ENCODE measurements at regions not wholly inside any gene's neighbourhood (a gene's known extent, or its start where the extent isn't known, plus 50 kb on each side); places are given as distances from the start of the nearest gene placed in this dataset.
"Not testable (repeated sequence)": the region's sequence is repeated elsewhere in the genome, so short reads cannot be mapped to it uniquely, and the experiment has no call there.

DNA sequence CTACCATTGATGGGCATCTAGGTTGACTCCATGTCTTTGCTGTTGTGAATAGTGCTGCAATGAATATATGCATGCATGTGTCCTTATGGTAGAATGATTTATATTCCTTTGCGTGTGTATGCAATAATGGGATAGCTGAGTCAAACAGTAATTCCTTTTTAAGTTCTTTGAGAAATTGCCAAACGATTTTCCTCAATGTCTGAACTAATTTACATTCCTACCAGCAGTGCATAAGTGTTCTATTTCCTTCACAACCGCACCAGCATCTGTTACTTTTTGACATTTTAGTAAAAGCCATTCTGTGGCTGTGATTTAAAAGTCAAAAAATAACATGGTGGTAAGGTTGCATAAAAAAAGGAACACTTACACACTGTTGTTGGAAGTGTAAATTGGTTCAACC lies 103.1 kb upstream of the FAM47B start:
- Mint-ChIP-seq H3K27ac (ENCODE audit: unreplicated experiment) (no peak overlapping the region), H3K4me1 (ENCODE audit: unreplicated experiment) (no peaks in the 10 kb centered on the region), H3K4me3 (ENCODE audit: unreplicated experiment) (no peak overlapping the region), H3K27me3 (ENCODE audit: unreplicated experiment) (no peaks in the 10 kb centered on the region), H3K9me3 (ENCODE audit: unreplicated experiment) (peaks cover 15% of the 10 kb centered on the region), H3K36me3 (ENCODE audit: unreplicated experiment) (peaks cover 1% of the 10 kb centered on the region)
- no peak for DNase-seq (ENCODE audit: extremely low spot score, unreplicated experiment)
- TF ChIP-seq, protein P1, sequence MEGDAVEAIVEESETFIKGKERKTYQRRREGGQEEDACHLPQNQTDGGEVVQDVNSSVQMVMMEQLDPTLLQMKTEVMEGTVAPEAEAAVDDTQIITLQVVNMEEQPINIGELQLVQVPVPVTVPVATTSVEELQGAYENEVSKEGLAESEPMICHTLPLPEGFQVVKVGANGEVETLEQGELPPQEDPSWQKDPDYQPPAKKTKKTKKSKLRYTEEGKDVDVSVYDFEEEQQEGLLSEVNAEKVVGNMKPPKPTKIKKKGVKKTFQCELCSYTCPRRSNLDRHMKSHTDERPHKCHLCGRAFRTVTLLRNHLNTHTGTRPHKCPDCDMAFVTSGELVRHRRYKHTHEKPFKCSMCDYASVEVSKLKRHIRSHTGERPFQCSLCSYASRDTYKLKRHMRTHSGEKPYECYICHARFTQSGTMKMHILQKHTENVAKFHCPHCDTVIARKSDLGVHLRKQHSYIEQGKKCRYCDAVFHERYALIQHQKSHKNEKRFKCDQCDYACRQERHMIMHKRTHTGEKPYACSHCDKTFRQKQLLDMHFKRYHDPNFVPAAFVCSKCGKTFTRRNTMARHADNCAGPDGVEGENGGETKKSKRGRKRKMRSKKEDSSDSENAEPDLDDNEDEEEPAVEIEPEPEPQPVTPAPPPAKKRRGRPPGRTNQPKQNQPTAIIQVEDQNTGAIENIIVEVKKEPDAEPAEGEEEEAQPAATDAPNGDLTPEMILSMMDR (IDR thresholded peaks at IDR 0.05), result no peak

- H3K4me1 Mint-ChIP-seq (ENCODE audit: unreplicated experiment); H3K27ac Mint-ChIP-seq (ENCODE audit: unreplicated experiment); DNase-seq (ENCODE audit: extremely low spot score, unreplicated experiment); H3K36me3 Mint-ChIP-seq (ENCODE audit: unreplicated experiment); H3K4me3 Mint-ChIP-seq (ENCODE audit: unreplicated experiment); H3K27me3 Mint-ChIP-seq (ENCODE audit: unreplicated experiment): not testable (repeated sequence)
- peaks cover 26% of the 10 kb centered on the region for H3K9me3 Mint-ChIP-seq (ENCODE audit: unreplicated experiment)
Measured at GRCh38 chrX:34841205-34841604, 101.4 kb upstream of the FAM47B start.

GRCh38 chrX:34848281-34848680 lies 94.3 kb upstream of the FAM47B start:
- no peaks in the 10 kb centered on the region for H3K36me3 Mint-ChIP-seq (ENCODE audit: unreplicated experiment)
- H3K4me3 Mint-ChIP-seq (ENCODE audit: unreplicated experiment), result no peak overlapping the region
- peaks cover 12% of the 10 kb centered on the region for H3K9me3 Mint-ChIP-seq (ENCODE audit: unreplicated experiment)
- H3K27ac Mint-ChIP-seq (ENCODE audit: unreplicated experiment), result peak overlapping the region; percentile 14
- no peak for DNase-seq (ENCODE audit: extremely low spot score, unreplicated experiment)
- TF ChIP-seq, protein P1 (IDR thresholded peaks at IDR 0.05), result no peak
- H3K27me3 Mint-ChIP-seq (ENCODE audit: unreplicated experiment), result no peaks in the 10 kb centered on the region
- H3K4me1 Mint-ChIP-seq (ENCODE audit: unreplicated experiment), result peaks cover 20% of the 10 kb centered on the region

GRCh38 chrX:34849371-34849770 lies 93.2 kb upstream of the FAM47B start:
- no peak overlapping the region for H3K4me3 Mint-ChIP-seq (ENCODE audit: unreplicated experiment)
- peaks cover 20% of the 10 kb centered on the region for H3K4me1 Mint-ChIP-seq (ENCODE audit: unreplicated experiment)
- no peak for DNase-seq (ENCODE audit: extremely low spot score, unreplicated experiment)
- H3K36me3 Mint-ChIP-seq (ENCODE audit: unreplicated experiment), result no peaks in the 10 kb centered on the region
- H3K9me3 Mint-ChIP-seq (ENCODE audit: unreplicated experiment), result peaks cover 12% of the 10 kb centered on the region
- TF ChIP-seq, protein P1 (IDR thresholded peaks at IDR 0.05), result no peak
- H3K27ac Mint-ChIP-seq (ENCODE audit: unreplicated experiment), result no peak overlapping the region
- no peaks in the 10 kb centered on the region for H3K27me3 Mint-ChIP-seq (ENCODE audit: unreplicated experiment)

DNA sequence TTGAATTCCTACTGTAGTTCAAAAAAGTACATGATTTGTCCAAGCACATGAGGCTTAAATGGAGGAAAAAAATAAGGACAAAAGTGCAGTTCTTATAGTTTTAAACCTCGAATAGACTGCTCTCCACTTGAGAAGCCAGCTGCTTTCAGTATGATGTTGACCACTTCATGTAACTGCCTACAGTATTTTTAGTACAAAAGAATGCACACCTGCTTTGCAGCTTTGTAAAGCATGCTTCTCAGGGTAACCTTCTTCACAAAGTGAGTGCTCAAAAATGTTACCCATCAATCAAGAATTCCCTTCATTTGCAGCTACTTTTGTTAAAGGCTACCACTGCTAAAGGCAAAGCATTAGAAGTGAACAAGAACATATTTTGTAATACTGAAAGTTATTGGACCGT lies 83.4 kb upstream of the FAM47B start:
- peaks cover 1% of the 10 kb centered on the region for H3K4me1 Mint-ChIP-seq (ENCODE audit: unreplicated experiment)
- H3K27me3 Mint-ChIP-seq (ENCODE audit: unreplicated experiment), result no peaks in the 10 kb centered on the region
- H3K27ac Mint-ChIP-seq (ENCODE audit: unreplicated experiment), result no peak overlapping the region
- DNase-seq (ENCODE audit: extremely low spot score, unreplicated experiment), result no peak
- peaks cover 11% of the 10 kb centered on the region for H3K9me3 Mint-ChIP-seq (ENCODE audit: unreplicated experiment)
- no peak overlapping the region for H3K4me3 Mint-ChIP-seq (ENCODE audit: unreplicated experiment)
- peaks cover 1% of the 10 kb centered on the region for H3K36me3 Mint-ChIP-seq (ENCODE audit: unreplicated experiment)
- TF ChIP-seq, protein P1 (IDR thresholded peaks at IDR 0.05), result no peak

GRCh38 chrX:34863906-34864305 lies 78.7 kb upstream of the FAM47B start:
- no peak for DNase-seq (ENCODE audit: extremely low spot score, unreplicated experiment)
- peaks cover 4% of the 10 kb centered on the region for H3K4me1 Mint-ChIP-seq (ENCODE audit: unreplicated experiment)
- H3K4me3 Mint-ChIP-seq (ENCODE audit: unreplicated experiment), result no peak overlapping the region
- TF ChIP-seq, protein P1 (IDR thresholded peaks at IDR 0.05), result no peak
- peaks cover 4% of the 10 kb centered on the region for H3K36me3 Mint-ChIP-seq (ENCODE audit: unreplicated experiment)
- no peaks in the 10 kb centered on the region for H3K27me3 Mint-ChIP-seq (ENCODE audit: unreplicated experiment)
- no peak overlapping the region for H3K27ac Mint-ChIP-seq (ENCODE audit: unreplicated experiment)
- peaks cover 17% of the 10 kb centered on the region for H3K9me3 Mint-ChIP-seq (ENCODE audit: unreplicated experiment)

Data from osteocyte (in vitro differentiated cells).